DND-41 (cell line): ENCODE measurements at regions not wholly inside any gene's neighbourhood (a gene's known extent, or its start where the extent isn't known, plus 50 kb on each side); places are given as distances from the start of the nearest gene placed in this dataset.

Experiments
- EZH2 ChIP-seq: IDR thresholded peaks from 3 replicates; pipeline ENCODE4 v1.6.1; 2012; ENCODE audit warnings: borderline replicate concordance, low read depth, mild to moderate bottlenecking, moderate library complexity, low read length, inconsistent platforms; ENCODE audit not compliant: severe bottlenecking
- TF ChIP-seq, protein P1 (sequence below): IDR thresholded peaks from 2 replicates; pipeline ENCODE4 v1.5.1; 2012; ENCODE audit warnings: borderline replicate concordance, low read length, moderate library complexity, mild to moderate bottlenecking; ENCODE audit not compliant: poor library complexity, severe bottlenecking; ENCODE audit errors: extremely low read depth

- TF ChIP-seq, protein P1, sequence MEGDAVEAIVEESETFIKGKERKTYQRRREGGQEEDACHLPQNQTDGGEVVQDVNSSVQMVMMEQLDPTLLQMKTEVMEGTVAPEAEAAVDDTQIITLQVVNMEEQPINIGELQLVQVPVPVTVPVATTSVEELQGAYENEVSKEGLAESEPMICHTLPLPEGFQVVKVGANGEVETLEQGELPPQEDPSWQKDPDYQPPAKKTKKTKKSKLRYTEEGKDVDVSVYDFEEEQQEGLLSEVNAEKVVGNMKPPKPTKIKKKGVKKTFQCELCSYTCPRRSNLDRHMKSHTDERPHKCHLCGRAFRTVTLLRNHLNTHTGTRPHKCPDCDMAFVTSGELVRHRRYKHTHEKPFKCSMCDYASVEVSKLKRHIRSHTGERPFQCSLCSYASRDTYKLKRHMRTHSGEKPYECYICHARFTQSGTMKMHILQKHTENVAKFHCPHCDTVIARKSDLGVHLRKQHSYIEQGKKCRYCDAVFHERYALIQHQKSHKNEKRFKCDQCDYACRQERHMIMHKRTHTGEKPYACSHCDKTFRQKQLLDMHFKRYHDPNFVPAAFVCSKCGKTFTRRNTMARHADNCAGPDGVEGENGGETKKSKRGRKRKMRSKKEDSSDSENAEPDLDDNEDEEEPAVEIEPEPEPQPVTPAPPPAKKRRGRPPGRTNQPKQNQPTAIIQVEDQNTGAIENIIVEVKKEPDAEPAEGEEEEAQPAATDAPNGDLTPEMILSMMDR = no peak
- no peak for TF ChIP-seq EZH2
These were observed 65.6 kb downstream of the ANXA2R start for GRCh38 chr5:42974536-42974935.
